Small intestine (tissue), 7 donors: ENCODE measurements at regions not wholly inside any gene's neighbourhood (a gene's known extent, or its start where the extent isn't known, plus 50 kb on each side); places are given as distances from the start of the nearest gene placed in this dataset.
"Not testable (repeated sequence)": the region's sequence is repeated elsewhere in the genome, so short reads cannot be mapped to it uniquely, and the experiment has no call there.

Experiments
- DNase-seq, 2 donors: peaks; one replicate each; pipeline versions ENCODE4 v3.0.0 to v3.0.0-alpha.2; 2013
- FAIRE-seq: peaks from 2 replicates; lab custom pipeline; 2012; peaks lifted over from hg19 to GRCh38; lab: Jason Lieb, UNC
- H3K27ac ChIP-seq, 3 donors: one replicate each; pipeline ENCODE4 v1.5.1; 2013; ENCODE audit warnings: low read length in 2 of 3, mild to moderate bottlenecking in 2 of 3, control low read depth in 1 of 3, inconsistent platforms in 1 of 3, low read depth in 1 of 3, moderate library complexity in 1 of 3
- H3K27me3 ChIP-seq, 3 donors: one replicate each; pipeline ENCODE4 v1.6.1; 2013; ENCODE audit warnings: low read length in 3 of 3, inconsistent platforms in 1 of 3; ENCODE audit not compliant: control insufficient read depth in 3 of 3, insufficient read depth in 3 of 3
- H3K36me3 ChIP-seq, 3 donors: one replicate each; pipeline ENCODE4 v1.6.1; 2013; ENCODE audit warnings: low read length in 3 of 3, inconsistent platforms in 1 of 3, low read depth in 1 of 3, mild to moderate bottlenecking in 1 of 3, moderate library complexity in 1 of 3; ENCODE audit not compliant: control insufficient read depth in 3 of 3, insufficient read depth in 2 of 3
- H3K4me1 ChIP-seq, 3 donors: one replicate each; pipeline ENCODE4 v1.6.1; 2013; ENCODE audit warnings: low read length in 2 of 3, inconsistent platforms in 1 of 3, low read depth in 1 of 3, mild to moderate bottlenecking in 1 of 3, moderate library complexity in 1 of 3; ENCODE audit not compliant: control insufficient read depth in 3 of 3, insufficient read depth in 2 of 3
- H3K4me3 ChIP-seq, 3 donors: one replicate each; pipeline ENCODE4 v1.5.1; 2013; ENCODE audit warnings: low read length in 3 of 3, control low read depth in 1 of 3, inconsistent platforms in 1 of 3, low read depth in 1 of 3, mild to moderate bottlenecking in 1 of 3, moderate library complexity in 1 of 3
- H3K9me3 ChIP-seq, 2 donors: one replicate each; pipeline ENCODE4 v1.6.1; 2013; ENCODE audit warnings: low read depth in 1 of 2, low read length in 1 of 2; ENCODE audit not compliant: control insufficient read depth in 2 of 2, insufficient read depth in 1 of 2
- WGBS, 3 donors: extraction: QIAGEN DNeasy Blood & Tissue Kit; methylation state at CpG; one replicate each; pipeline ENCODE4 v1.1.7; 2013; 5-methylcytosine and 5-hydroxymethylcytosine counted together
- donor health status: healthy with polysubstance abuse.
- donor health status: control.
- donor health status: control.
- donor health status: Bipolar disorder and iron deficiency.
- donor health status: healthy.

- H3K4me3 ChIP-seq, result no peak overlapping the region
- no peaks in the 10 kb centered on the region for H3K36me3 ChIP-seq
- no peaks in the 10 kb centered on the region for H3K9me3 ChIP-seq
- no peak overlapping the region for H3K27ac ChIP-seq
- DNase-seq (no peak), FAIRE-seq (no peak)
- no peaks in the 10 kb centered on the region for H3K27me3 ChIP-seq
- H3K4me1 ChIP-seq, result peaks cover 0 to 7% (median 0%) of the 10 kb centered on the region in 3 donors
- WGBS, 3 donors, result 92 to 98% (median 96%) methylated on average over 3 of the region's 3 CpGs
These were observed 402.8 kb downstream of the ZEB2 start for GRCh38 chr2:144117086-144117485.

- no peaks in the 10 kb centered on the region for H3K36me3 ChIP-seq
- no peak for FAIRE-seq
- DNase-seq, result no peak
- 73 to 92% (median 79%) methylated on average over 1 of the region's 1 CpG for WGBS, 3 donors
- peaks cover 0 to 7% (median 0%) of the 10 kb centered on the region in 3 donors for H3K4me1 ChIP-seq
- H3K27me3 ChIP-seq, result no peaks in the 10 kb centered on the region
- H3K9me3 ChIP-seq, result no peaks in the 10 kb centered on the region
- no peak overlapping the region for H3K4me3 ChIP-seq
- H3K27ac ChIP-seq, result no peak overlapping the region
These were observed 404.1 kb downstream of the ZEB2 start for GRCh38 chr2:144115739-144116291.

- Histone ChIP-seq H3K27ac (no peak overlapping the region), H3K4me3 (no peak overlapping the region), H3K36me3 (no peaks in the 10 kb centered on the region), H3K4me1 (peaks cover 0 to 7% (median 0%) of the 10 kb centered on the region in 3 donors), H3K9me3 (no peaks in the 10 kb centered on the region), H3K27me3 (no peaks in the 10 kb centered on the region)
- no peak for FAIRE-seq
- no peak for DNase-seq
- 87 to 98% (median 98%) methylated on average over 1 of the region's 1 CpG for whole genome bisulfite sequencing, 3 donors
These were observed 405.2 kb downstream of the ZEB2 start for GRCh38 chr2:144114760-144115159.

GRCh38 chr2:144111437-144111836, 408.5 kb downstream of the ZEB2 start:
- Histone ChIP-seq H3K27me3 (no peaks in the 10 kb centered on the region), H3K36me3 (no peaks in the 10 kb centered on the region), H3K27ac (no peak overlapping the region), H3K9me3 (no peaks in the 10 kb centered on the region), H3K4me1 (peaks cover 0 to 7% (median 0%) of the 10 kb centered on the region in 3 donors), H3K4me3 (no peak overlapping the region)
- WGBS, 3 donors, result 73 to 95% (median 94%) methylated on average over 2 of the region's 2 CpGs
- no peak for FAIRE-seq
- no peak for DNase-seq

- not testable (repeated sequence) for H3K4me1 ChIP-seq, H3K36me3 ChIP-seq, H3K27me3 ChIP-seq, H3K27ac ChIP-seq, H3K4me3 ChIP-seq, DNase-seq, FAIRE-seq
- peaks cover 0 to 13% of the 10 kb centered on the region in 2 donors for H3K9me3 ChIP-seq
- 90 to 94% (median 93%) methylated on average over 3 of the region's 3 CpGs for WGBS, 3 donors
These were observed 413.8 kb downstream of the ZEB2 start for GRCh38 chr2:144106104-144106503.

GRCh38 chr2:144102386-144102785, 417.5 kb downstream of the ZEB2 start:
- H3K27ac ChIP-seq, result no peak overlapping the region
- H3K27me3 ChIP-seq, result no peaks in the 10 kb centered on the region
- no peak overlapping the region for H3K4me3 ChIP-seq
- H3K9me3 ChIP-seq, result peaks cover 0 to 13% of the 10 kb centered on the region in 2 donors
- H3K36me3 ChIP-seq, result peaks cover 0 to 2% (median 0%) of the 10 kb centered on the region in 3 donors
- H3K4me1 ChIP-seq, result no peaks in the 10 kb centered on the region
- no peak for FAIRE-seq
- 81 to 97% (median 87%) methylated on average over 2 of the region's 2 CpGs for WGBS, 3 donors
- DNase-seq, result no peak

GRCh38 chr2:144099780-144100377, 420.0 kb downstream of the ZEB2 start:
- H3K4me1 ChIP-seq, result no peaks in the 10 kb centered on the region
- no peaks in the 10 kb centered on the region for H3K27me3 ChIP-seq
- DNase-seq, result no peak
- H3K4me3 ChIP-seq, result no peak overlapping the region
- H3K27ac ChIP-seq, result no peak overlapping the region
- WGBS, 3 donors, result 74 to 87% (median 77%) methylated on average over 6 of the region's 6 CpGs
- H3K9me3 ChIP-seq, result peaks cover 0 to 11% of the 10 kb centered on the region in 2 donors
- peaks cover 0 to 2% (median 0%) of the 10 kb centered on the region in 3 donors for H3K36me3 ChIP-seq
- no peak for FAIRE-seq

- FAIRE-seq, result no peak
- WGBS, 3 donors, result 87 to 91% (median 89%) methylated on average over 4 of the region's 4 CpGs
These were observed 420.6 kb downstream of the ZEB2 start for GRCh38 chr2:144099340-144099739.

More at GRCh38 chr2:144099340-144099739, 420.6 kb downstream of the ZEB2 start:
- DNase-seq, result no peak
- Histone ChIP-seq H3K27ac (no peak overlapping the region), H3K27me3 (no peaks in the 10 kb centered on the region), H3K9me3 (peaks cover 0 to 6% of the 10 kb centered on the region in 2 donors), H3K4me3 (no peak overlapping the region), H3K4me1 (no peaks in the 10 kb centered on the region), H3K36me3 (no peaks in the 10 kb centered on the region)
